Inflammatory macrophage (primary cell): ENCODE measurements at regions not wholly inside any gene's neighbourhood (a gene's known extent, or its start where the extent isn't known, plus 50 kb on each side); places are given as distances from the start of the nearest gene placed in this dataset.
"Not testable (repeated sequence)": the region's sequence is repeated elsewhere in the genome, so short reads cannot be mapped to it uniquely, and the experiment has no call there.

Source experiments
- DNase-seq, 2 donors: peaks; one replicate each; pipeline ENCODE4 v3.0.0-alpha.2; 2020 to 2022

- no peak for DNase-seq
Measured at GRCh38 chr4:118410138-118410537, 57.3 kb upstream of the PRSS12 start.

GRCh38 chr4:118417325-118417724, 64.5 kb upstream of the PRSS12 start:
- no peak for DNase-seq

GRCh38 chr4:118417800-118418199, 65.0 kb upstream of the PRSS12 start:
- not testable (repeated sequence) for DNase-seq

GRCh38 chr4:118418396-118418795, 65.6 kb upstream of the PRSS12 start:
- DNase-seq = not testable (repeated sequence)

GRCh38 chr4:118419626-118420025, 66.8 kb upstream of the PRSS12 start:
- DNase-seq = peak in 1 of 2 donors; percentile 13

GRCh38 chr4:118424062-118424461, 71.3 kb upstream of the PRSS12 start:
- DNase-seq = peak in 1 of 2 donors; percentile 28

- not testable (repeated sequence) for DNase-seq
Measured at GRCh38 chr4:118428881-118429280, 76.1 kb upstream of the PRSS12 start.

GRCh38 chr4:118432359-118432758, 79.6 kb upstream of the PRSS12 start:
- DNase-seq = not testable (repeated sequence)

GRCh38 chr4:118433612-118434375, 81.0 kb upstream of the PRSS12 start:
- DNase-seq = not testable (repeated sequence)

- not testable (repeated sequence) for DNase-seq
Measured at GRCh38 chr4:118435415-118435814, 82.6 kb upstream of the PRSS12 start.

- DNase-seq = not testable (repeated sequence)
Measured at GRCh38 chr4:118442115-118442837, 89.5 kb upstream of the PRSS12 start.

GRCh38 chr4:118447397-118447796, 94.6 kb upstream of the PRSS12 start:
- not testable (repeated sequence) for DNase-seq

- not testable (repeated sequence) for DNase-seq
Measured at GRCh38 chr4:118454857-118455256, 102.1 kb upstream of the PRSS12 start.

- DNase-seq = not testable (repeated sequence)
Measured at GRCh38 chr4:118461435-118461834, 108.6 kb upstream of the PRSS12 start.

- not testable (repeated sequence) for DNase-seq
Measured at GRCh38 chr4:118465831-118466230, 113.0 kb upstream of the PRSS12 start.

GRCh38 chr4:118474001-118474626, 121.3 kb upstream of the PRSS12 start:
- not testable (repeated sequence) for DNase-seq

GRCh38 chr4:118474771-118475170, 122.0 kb upstream of the PRSS12 start:
- DNase-seq = not testable (repeated sequence)

GRCh38 chr4:118475901-118476300, 123.1 kb upstream of the PRSS12 start:
- DNase-seq = not testable (repeated sequence)

GRCh38 chr4:118477826-118478225, 125.0 kb upstream of the PRSS12 start:
- DNase-seq = not testable (repeated sequence)

GRCh38 chr4:118485801-118486314, 133.1 kb upstream of the PRSS12 start:
- DNase-seq = not testable (repeated sequence)

- not testable (repeated sequence) for DNase-seq
Measured at GRCh38 chr4:118492963-118493362, 140.2 kb upstream of the PRSS12 start.

GRCh38 chr4:118494437-118494836, 141.6 kb upstream of the PRSS12 start:
- not testable (repeated sequence) for DNase-seq

GRCh38 chr4:118502967-118503366, 150.2 kb upstream of the PRSS12 start:
- not testable (repeated sequence) for DNase-seq
